Left lung (tissue), 4 donors: ENCODE measurements at regions not wholly inside any gene's neighbourhood (a gene's known extent, or its start where the extent isn't known, plus 50 kb on each side); places are given as distances from the start of the nearest gene placed in this dataset.
A peak's percentile ranks its signal among the peaks of the same experiment; 100 is the strongest.

ENCODE experiments used
- ATAC-seq: fragments of 200-7000 bp; cut with Tn5 transposase; one replicate; pipeline ENCODE4 v1.9.1; 2020; ENCODE audit warnings: moderate library complexity
- DNase-seq, 4 donors: peaks; one replicate each; pipeline ENCODE4 v3.0.0-alpha.2; 2013 to 2020
- H3K27ac ChIP-seq, 2 donors: fragments of 200-600 bp; sonication (generic) in 1 of 2; one replicate each; pipeline versions ENCODE4 v1.5.0 to v1.8.0; 2020 to 2021
- H3K27me3 ChIP-seq, 2 donors: fragments of 200-600 bp; sonication (generic) in 1 of 2; one replicate each; pipeline versions ENCODE4 v1.5.0 to v1.8.0; 2020 to 2021
- H3K36me3 ChIP-seq, 2 donors: fragments of 200-600 bp; sonication (generic) in 1 of 2; one replicate each; pipeline versions ENCODE4 v1.5.0 to v1.8.0; 2020 to 2021
- H3K4me1 ChIP-seq, 2 donors: fragments of 200-600 bp; one replicate each; pipeline ENCODE4 v1.8.0; 2021
- H3K4me3 ChIP-seq, 2 donors: fragments of 200-600 bp; sonication (generic) in 1 of 2; one replicate each; pipeline versions ENCODE4 v1.5.0 to v1.8.0; 2020 to 2021; ENCODE audit warnings: mild to moderate bottlenecking in 1 of 2
- H3K9me3 ChIP-seq, 2 donors: fragments of 200-600 bp; sonication (generic) in 1 of 2; one replicate each; pipeline versions ENCODE4 v1.5.0 to v1.8.0; 2020 to 2021
- CTCF ChIP-seq, 2 donors: fragments of 200-600 bp; sonication (generic) in 1 of 2; IDR thresholded peaks; one replicate each; pipeline versions ENCODE4 v1.5.0 to v1.8.0; 2021; ENCODE audit warnings: antibody characterized with exemption in 2 of 2
- intact Hi-C, 2 donors: fragments of 100-400 bp; cut with DNase I; formaldehyde crosslinking; loops; one replicate each; pipeline versions ENCODE4 v1.11.2 to v1.14.2; 2022
- donor health status: DM: no; HTN: yes; CAD: no.
- donor health status: DM: no; HTN: no; CAD: no.

GRCh38 chrX:144849141-144849540 is 398.2 kb upstream of the SPANXN1 start:
- intact Hi-C loops: no loop called here
- ATAC-seq: no peak
- Histone ChIP-seq H3K4me1 (no peaks in the 10 kb centered on the region), H3K36me3 (no peaks in the 10 kb centered on the region), H3K27ac (no peak overlapping the region), H3K27me3 (no peaks in the 10 kb centered on the region), H3K4me3 (no peak overlapping the region), H3K9me3 (peaks cover 0 to 4% of the 10 kb centered on the region in 2 donors)
- DNase-seq: no peak
- no peak for TF ChIP-seq CTCF (IDR thresholded peaks at IDR 0.05)

- ATAC-seq (no peak), DNase-seq (no peak)
- intact Hi-C loops: no loop called here
- Histone ChIP-seq H3K36me3 (no peaks in the 10 kb centered on the region), H3K27me3 (no peaks in the 10 kb centered on the region), H3K9me3 (no peaks in the 10 kb centered on the region), H3K4me3 (no peak overlapping the region), H3K27ac (no peak overlapping the region), H3K4me1 (no peaks in the 10 kb centered on the region)
- TF ChIP-seq CTCF (IDR thresholded peaks at IDR 0.05): peak in 1 of 2 donors; percentile 15
Observed at GRCh38 chrX:144896323-144896722, 351.0 kb upstream of the SPANXN1 start.

- no peak for TF ChIP-seq CTCF (IDR thresholded peaks at IDR 0.05)
- no peak for ATAC-seq
- H3K27me3 ChIP-seq: no peaks in the 10 kb centered on the region
- no peak overlapping the region for H3K27ac ChIP-seq
- no peaks in the 10 kb centered on the region for H3K4me1 ChIP-seq
- no peaks in the 10 kb centered on the region for H3K9me3 ChIP-seq
- H3K4me3 ChIP-seq: no peak overlapping the region
- DNase-seq: no peak
- intact Hi-C loops: no loop called here
- no peaks in the 10 kb centered on the region for H3K36me3 ChIP-seq
Observed at GRCh38 chrX:144901521-144901920, 345.8 kb upstream of the SPANXN1 start.

GRCh38 chrX:144916785-144917184 is 330.5 kb upstream of the SPANXN1 start:
- no peaks in the 10 kb centered on the region for H3K4me1 ChIP-seq
- H3K9me3 ChIP-seq: no peaks in the 10 kb centered on the region
- intact Hi-C loops: no loop called here
- DNase-seq: no peak
- H3K27ac ChIP-seq: no peak overlapping the region
- no peak for ATAC-seq
- H3K4me3 ChIP-seq: no peak overlapping the region
- no peaks in the 10 kb centered on the region for H3K27me3 ChIP-seq
- TF ChIP-seq CTCF (IDR thresholded peaks at IDR 0.05): no peak
- H3K36me3 ChIP-seq: no peaks in the 10 kb centered on the region

- H3K4me3 ChIP-seq: no peak overlapping the region
- TF ChIP-seq CTCF (IDR thresholded peaks at IDR 0.05): no peak
- H3K27ac ChIP-seq: no peak overlapping the region
- DNase-seq (no peak), ATAC-seq (no peak)
- H3K4me1 ChIP-seq: no peaks in the 10 kb centered on the region
- no peaks in the 10 kb centered on the region for H3K36me3 ChIP-seq
- H3K9me3 ChIP-seq: no peaks in the 10 kb centered on the region
- no peaks in the 10 kb centered on the region for H3K27me3 ChIP-seq
- intact Hi-C loops: no loop called here
Observed at GRCh38 chrX:144918936-144919335, 328.4 kb upstream of the SPANXN1 start.
